IPS DF 4.7 (cell line): ENCODE measurements at regions not wholly inside any gene's neighbourhood (a gene's known extent, or its start where the extent isn't known, plus 50 kb on each side); places are given as distances from the start of the nearest gene placed in this dataset.

Experiments
- DNase-seq: peaks from one replicate; pipeline ENCODE4 v3.0.0-alpha.2; 2013; ENCODE audit warnings: low spot score; ENCODE audit errors: extremely low read depth

GRCh38 chr9:80292231-80292630 lies 720.5 kb downstream of the TLE4 start:
- DNase-seq, result no peak

GRCh38 chr9:80285326-80285725 lies 713.6 kb downstream of the TLE4 start:
- DNase-seq, result no peak

GRCh38 chr9:80282766-80283165 lies 711.0 kb downstream of the TLE4 start:
- no peak for DNase-seq

- DNase-seq, result no peak
These were observed 687.3 kb downstream of the TLE4 start for GRCh38 chr9:80259079-80259478.

- no peak for DNase-seq
These were observed 680.0 kb downstream of the TLE4 start for GRCh38 chr9:80251778-80252177.

GRCh38 chr9:80242022-80242421 lies 670.3 kb downstream of the TLE4 start:
- DNase-seq, result no peak

- no peak for DNase-seq
These were observed 664.0 kb downstream of the TLE4 start for GRCh38 chr9:80235752-80236151.

GRCh38 chr9:80233906-80234305 lies 662.1 kb downstream of the TLE4 start:
- no peak for DNase-seq

- DNase-seq, result no peak
These were observed 661.5 kb downstream of the TLE4 start for GRCh38 chr9:80233102-80233843.

- DNase-seq, result no peak
These were observed 659.8 kb downstream of the TLE4 start for GRCh38 chr9:80231318-80232236.

GRCh38 chr9:80223897-80224296 lies 652.1 kb downstream of the TLE4 start:
- no peak for DNase-seq

GRCh38 chr9:80222466-80223169 lies 650.9 kb downstream of the TLE4 start:
- DNase-seq, result no peak

- DNase-seq, result no peak
These were observed 646.6 kb downstream of the TLE4 start for GRCh38 chr9:80218328-80218727.

- DNase-seq, result no peak
These were observed 641.8 kb downstream of the TLE4 start for GRCh38 chr9:80213613-80214012.

GRCh38 chr9:80208696-80209095 lies 636.9 kb downstream of the TLE4 start:
- DNase-seq, result no peak

GRCh38 chr9:80204054-80204453 lies 632.3 kb downstream of the TLE4 start:
- no peak for DNase-seq

GRCh38 chr9:80197661-80198060 lies 625.9 kb downstream of the TLE4 start:
- DNase-seq, result no peak

- no peak for DNase-seq
These were observed 619.3 kb downstream of the TLE4 start for GRCh38 chr9:80191108-80191507.

- DNase-seq, result no peak
These were observed 616.8 kb downstream of the TLE4 start for GRCh38 chr9:80188579-80188978.

GRCh38 chr9:80185112-80185738 lies 613.5 kb downstream of the TLE4 start:
- DNase-seq, result no peak

GRCh38 chr9:80177949-80178480 lies 606.2 kb downstream of the TLE4 start:
- no peak for DNase-seq
